ENCODE measurements at regions not wholly inside any gene's neighbourhood (a gene's known extent, or its start where the extent isn't known, plus 50 kb on each side); places are given as distances from the start of the nearest gene placed in this dataset.

- no peak overlapping the region for H3K4me3 ChIP-seq (ENCODE audit: low read length)
- H3K79me2 ChIP-seq (ENCODE audit: low read length) = no peaks in the 10 kb centered on the region
- no peaks in the 10 kb centered on the region for H3K36me3 ChIP-seq (replicated peaks; ENCODE audit: insufficient read depth, low read length)
- no peaks in the 10 kb centered on the region for H3K9me3 ChIP-seq (replicated peaks; ENCODE audit: insufficient read depth, low read length)
- H2AFZ ChIP-seq (ENCODE audit: low read length) = no peak overlapping the region
- H3K4me2 ChIP-seq (ENCODE audit: low read depth, low read length) = no peak overlapping the region
- H3K9me2 ChIP-seq (replicated peaks; ENCODE audit: insufficient read depth, low read length) = no peaks in the 10 kb centered on the region
- no peak overlapping the region for H3K27ac ChIP-seq (ENCODE audit: low read length)
- no peak for DNase-seq
- H3F3A ChIP-seq (ENCODE audit: insufficient read depth, low read length) = no peaks in the 10 kb centered on the region
- H3K4me1 ChIP-seq (ENCODE audit: low read length) = no peaks in the 10 kb centered on the region
- H4K20me1 ChIP-seq (ENCODE audit: insufficient read depth, low read length) = no peaks in the 10 kb centered on the region
- H3K27me3 ChIP-seq (replicated peaks; ENCODE audit: insufficient read depth, low read length) = no peaks in the 10 kb centered on the region
- no peak overlapping the region for H3K9ac ChIP-seq (ENCODE audit: low read length)
- TF ChIP-seq EZH2 (optimal IDR thresholded peaks at IDR 0.05; ENCODE audit: low read depth, low read length) (no peak), EZH2phosphoT487 (IDR thresholded peaks at IDR 0.05; ENCODE audit: low read length) (no peak), CTCF (IDR thresholded peaks at IDR 0.05; ENCODE audit: low read length) (no peak)
Measured at GRCh38 chr20:11352041-11352440, 565.7 kb upstream of the BTBD3 start.

GRCh38 chr20:11354846-11355245, 562.8 kb upstream of the BTBD3 start:
- Histone ChIP-seq H3F3A (ENCODE audit: insufficient read depth, low read length) (no peaks in the 10 kb centered on the region), H4K20me1 (ENCODE audit: insufficient read depth, low read length) (no peaks in the 10 kb centered on the region), H3K27me3 (replicated peaks; ENCODE audit: insufficient read depth, low read length) (no peaks in the 10 kb centered on the region), H3K27ac (ENCODE audit: low read length) (no peak overlapping the region), H3K9me3 (replicated peaks; ENCODE audit: insufficient read depth, low read length) (no peaks in the 10 kb centered on the region), H3K4me1 (ENCODE audit: low read length) (no peaks in the 10 kb centered on the region), H3K4me2 (ENCODE audit: low read depth, low read length) (no peak overlapping the region), H3K9ac (ENCODE audit: low read length) (no peak overlapping the region), H2AFZ (ENCODE audit: low read length) (no peak overlapping the region), H3K36me3 (replicated peaks; ENCODE audit: insufficient read depth, low read length) (no peaks in the 10 kb centered on the region), H3K79me2 (ENCODE audit: low read length) (no peaks in the 10 kb centered on the region), H3K9me2 (replicated peaks; ENCODE audit: insufficient read depth, low read length) (no peaks in the 10 kb centered on the region), H3K4me3 (ENCODE audit: low read length) (no peak overlapping the region)
- no peak for DNase-seq
- TF ChIP-seq CTCF (IDR thresholded peaks at IDR 0.05; ENCODE audit: low read length) = no peak
- no peak for TF ChIP-seq EZH2 (optimal IDR thresholded peaks at IDR 0.05; ENCODE audit: low read depth, low read length)
- no peak for TF ChIP-seq EZH2phosphoT487 (IDR thresholded peaks at IDR 0.05; ENCODE audit: low read length)

GRCh38 chr20:11355345-11355744, 562.3 kb upstream of the BTBD3 start:
- no peaks in the 10 kb centered on the region for H3K27me3 ChIP-seq (replicated peaks; ENCODE audit: insufficient read depth, low read length)
- H3K4me1 ChIP-seq (ENCODE audit: low read length) = no peaks in the 10 kb centered on the region
- DNase-seq = no peak
- no peak overlapping the region for H3K27ac ChIP-seq (ENCODE audit: low read length)
- no peak for TF ChIP-seq CTCF (IDR thresholded peaks at IDR 0.05; ENCODE audit: low read length)
- TF ChIP-seq EZH2 (optimal IDR thresholded peaks at IDR 0.05; ENCODE audit: low read depth, low read length) = no peak
- no peak for TF ChIP-seq EZH2phosphoT487 (IDR thresholded peaks at IDR 0.05; ENCODE audit: low read length)
- no peaks in the 10 kb centered on the region for H3K9me3 ChIP-seq (replicated peaks; ENCODE audit: insufficient read depth, low read length)
- no peak overlapping the region for H3K4me3 ChIP-seq (ENCODE audit: low read length)
- H3K4me2 ChIP-seq (ENCODE audit: low read depth, low read length) = no peak overlapping the region
- H2AFZ ChIP-seq (ENCODE audit: low read length) = no peak overlapping the region
- H3K9ac ChIP-seq (ENCODE audit: low read length) = no peak overlapping the region
- no peaks in the 10 kb centered on the region for H3F3A ChIP-seq (ENCODE audit: insufficient read depth, low read length)
- H3K36me3 ChIP-seq (replicated peaks; ENCODE audit: insufficient read depth, low read length) = no peaks in the 10 kb centered on the region
- no peaks in the 10 kb centered on the region for H3K79me2 ChIP-seq (ENCODE audit: low read length)
- H4K20me1 ChIP-seq (ENCODE audit: insufficient read depth, low read length) = no peaks in the 10 kb centered on the region
- no peaks in the 10 kb centered on the region for H3K9me2 ChIP-seq (replicated peaks; ENCODE audit: insufficient read depth, low read length)
